Nephron (organoid): ENCODE measurements at regions not wholly inside any gene's neighbourhood (a gene's known extent, or its start where the extent isn't known, plus 50 kb on each side); places are given as distances from the start of the nearest gene placed in this dataset.

ENCODE experiments used
- H3K27ac Mint-ChIP-seq, 3 experiments: 2 replicates each; pipeline ENCODE4 v1.8.0; 2020; ENCODE audit warnings: mixed read lengths in 3 of 3, mild to moderate bottlenecking in 2 of 3, moderate library complexity in 1 of 3
- H3K27me3 Mint-ChIP-seq: 2 replicates; pipeline ENCODE4 v1.8.0; 2021; ENCODE audit warnings: low read depth, mild to moderate bottlenecking, moderate library complexity, mixed read lengths
- H3K36me3 Mint-ChIP-seq: 2 replicates; pipeline ENCODE4 v1.8.0; 2020; ENCODE audit warnings: low read depth, mixed read lengths
- H3K4me1 Mint-ChIP-seq: 2 replicates; pipeline ENCODE4 v1.8.0; 2020; ENCODE audit warnings: mixed read lengths
- H3K4me3 Mint-ChIP-seq, 3 experiments: 2 replicates each; pipeline ENCODE4 v1.8.0; 2020; ENCODE audit warnings: mild to moderate bottlenecking in 3 of 3, mixed read lengths in 3 of 3, moderate library complexity in 2 of 3
- H3K9me3 Mint-ChIP-seq: 2 replicates; pipeline ENCODE4 v1.8.0; 2020; ENCODE audit warnings: mixed read lengths
- CTCF ChIP-seq, 3 experiments: fragments of 200-600 bp; sonication (generic); IDR thresholded peaks; one replicate each; pipeline ENCODE4 v1.5.0; 2021; ENCODE audit warnings: antibody characterized with exemption in 3 of 3; ENCODE audit not compliant: unreplicated experiment in 3 of 3

DNA sequence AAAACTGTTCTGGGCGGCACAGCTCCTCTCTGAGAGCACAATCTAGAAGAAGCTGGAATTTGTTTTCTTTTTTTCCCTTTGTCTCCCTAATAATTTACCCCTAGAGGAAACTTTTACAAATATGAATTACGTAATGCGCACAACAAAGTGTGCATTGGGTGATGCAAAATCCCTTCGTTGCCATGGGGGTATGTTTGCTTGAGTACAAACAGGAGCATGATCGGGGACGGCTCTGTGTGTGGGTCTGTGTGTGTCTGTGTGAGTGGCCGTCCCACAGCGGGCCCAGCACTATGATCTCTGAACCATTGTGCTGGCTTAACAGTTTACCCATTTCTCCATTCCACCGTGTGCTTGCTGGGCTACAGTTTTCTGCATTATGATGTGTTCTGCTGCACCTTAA lies 278.2 kb downstream of the CDC5L start:
- Mint-ChIP-seq H3K9me3 (no peaks in the 10 kb centered on the region), H3K4me3 (no peak overlapping the region), H3K27ac (no peak overlapping the region), H3K27me3 (peaks cover 65% of the 10 kb centered on the region), H3K36me3 (no peaks in the 10 kb centered on the region), H3K4me1 (peaks cover 72% of the 10 kb centered on the region)
- TF ChIP-seq CTCF (IDR thresholded peaks at IDR 0.05; ENCODE audit: unreplicated experiment in 3 of 3) = no peak

DNA sequence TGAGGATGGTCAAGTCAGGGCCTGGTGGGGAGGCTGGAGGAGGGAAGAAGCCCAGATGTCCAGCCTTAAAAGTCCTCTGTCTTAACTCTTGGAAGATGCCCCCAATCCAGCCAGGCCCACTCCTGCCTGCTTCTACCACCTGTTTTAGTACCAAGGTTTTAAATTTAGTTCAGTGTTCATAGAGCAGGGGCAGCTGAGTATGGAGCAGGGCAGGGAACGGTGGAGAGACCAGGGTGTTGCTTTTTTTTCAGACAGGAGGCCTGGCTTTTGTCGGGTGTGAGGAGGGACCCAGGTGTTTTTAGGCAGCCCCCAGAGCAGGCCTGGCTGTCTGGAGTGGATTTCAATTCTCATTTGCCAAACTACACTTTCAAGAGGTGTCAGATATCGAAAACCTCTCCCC lies 278.8 kb downstream of the CDC5L start:
- H3K4me1 Mint-ChIP-seq = peaks cover 67% of the 10 kb centered on the region
- H3K27ac Mint-ChIP-seq = peak overlapping the region in 1 of 3 experiments; percentile 53
- no peaks in the 10 kb centered on the region for H3K36me3 Mint-ChIP-seq
- no peaks in the 10 kb centered on the region for H3K9me3 Mint-ChIP-seq
- TF ChIP-seq CTCF (IDR thresholded peaks at IDR 0.05; ENCODE audit: unreplicated experiment in 3 of 3) = no peak
- peaks cover 64% of the 10 kb centered on the region for H3K27me3 Mint-ChIP-seq
- no peak overlapping the region for H3K4me3 Mint-ChIP-seq

DNA sequence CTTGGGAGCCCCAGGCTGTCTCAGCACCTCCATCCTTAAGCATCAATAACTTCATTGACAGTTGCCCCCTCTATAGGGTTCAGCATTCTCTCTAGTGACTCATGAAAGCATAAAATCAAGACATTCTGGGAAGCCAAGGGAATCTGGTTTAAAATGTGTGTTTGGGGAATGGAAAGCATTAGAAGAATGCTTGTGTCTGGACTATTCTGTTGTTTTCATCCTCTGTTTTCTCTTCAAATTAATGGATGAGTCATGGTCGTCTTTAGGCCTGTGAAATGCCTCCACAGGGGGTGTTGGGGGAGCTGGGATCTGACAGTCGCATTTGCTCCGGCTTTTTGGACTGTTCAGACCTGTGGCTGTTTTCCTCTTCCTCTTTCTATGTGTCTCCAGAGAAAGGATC lies 279.7 kb downstream of the CDC5L start:
- no peak for TF ChIP-seq CTCF (IDR thresholded peaks at IDR 0.05; ENCODE audit: unreplicated experiment in 3 of 3)
- no peaks in the 10 kb centered on the region for H3K36me3 Mint-ChIP-seq
- H3K27me3 Mint-ChIP-seq = peaks cover 72% of the 10 kb centered on the region
- H3K9me3 Mint-ChIP-seq = no peaks in the 10 kb centered on the region
- H3K4me1 Mint-ChIP-seq = peaks cover 66% of the 10 kb centered on the region
- no peak overlapping the region for H3K4me3 Mint-ChIP-seq
- peak overlapping the region; percentile 46 to 53 (median 48) for H3K27ac Mint-ChIP-seq

DNA sequence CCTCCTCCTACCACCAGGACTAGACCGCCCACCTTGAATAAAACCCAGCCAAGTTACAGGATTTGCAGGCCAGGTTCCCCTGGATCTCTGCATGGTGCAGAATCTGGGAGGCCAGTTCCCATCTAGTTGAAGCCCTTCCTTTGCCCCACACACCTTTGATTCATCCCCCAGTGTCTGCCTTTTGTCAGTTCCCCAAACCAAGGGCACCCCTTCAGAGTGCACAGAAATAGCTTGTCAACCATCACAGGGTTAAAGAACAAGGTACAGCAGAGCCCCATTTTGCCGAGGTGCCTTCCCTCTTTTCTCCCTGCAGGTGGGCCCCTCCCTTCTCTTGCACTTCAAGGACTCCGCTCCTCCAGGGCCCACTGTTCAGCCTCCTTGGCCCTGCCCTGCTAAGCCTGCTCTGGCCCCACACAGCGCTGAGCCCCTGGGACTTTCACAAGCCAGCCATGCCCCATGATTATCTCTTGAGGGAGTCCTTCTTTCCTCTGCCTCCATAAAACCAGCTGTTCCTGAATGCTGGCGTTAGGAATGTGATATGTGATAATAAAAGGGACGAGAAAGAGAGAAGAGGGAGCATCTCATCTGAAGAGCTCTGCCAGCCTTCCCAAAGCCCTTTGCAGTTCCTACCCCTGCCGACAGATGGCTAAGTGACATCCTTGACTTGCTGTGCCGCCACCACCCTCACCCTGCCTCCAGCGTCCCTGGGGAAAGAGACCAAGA lies 280.3 kb downstream of the CDC5L start:
- peak; percentile 28 to 45 (median 34) for TF ChIP-seq CTCF (IDR thresholded peaks at IDR 0.05; ENCODE audit: unreplicated experiment in 3 of 3)
- Mint-ChIP-seq H3K36me3 (no peaks in the 10 kb centered on the region), H3K9me3 (no peaks in the 10 kb centered on the region), H3K4me1 (peaks cover 61% of the 10 kb centered on the region), H3K4me3 (no peak overlapping the region), H3K27me3 (peaks cover 68% of the 10 kb centered on the region), H3K27ac (peak overlapping the region in 2 of 3 experiments; percentile 48 to 53)

- peaks cover 54% of the 10 kb centered on the region for H3K4me1 Mint-ChIP-seq
- no peaks in the 10 kb centered on the region for H3K9me3 Mint-ChIP-seq
- no peak for TF ChIP-seq CTCF (IDR thresholded peaks at IDR 0.05; ENCODE audit: unreplicated experiment in 3 of 3)
- H3K27ac Mint-ChIP-seq = no peak overlapping the region
- H3K4me3 Mint-ChIP-seq = no peak overlapping the region
- no peaks in the 10 kb centered on the region for H3K36me3 Mint-ChIP-seq
- peaks cover 64% of the 10 kb centered on the region for H3K27me3 Mint-ChIP-seq
Observed at GRCh38 chr6:44668391-44668930, 281.0 kb downstream of the CDC5L start.
